Activated CD4-positive, alpha-beta memory T cell treated with anti-CD3 and anti-CD28 coated beads, Interleukin-2, amount 10 ng/mL, durations not matched to agents 7 days and 5 days (primary cell): ENCODE measurements at regions not wholly inside any gene's neighbourhood (a gene's known extent, or its start where the extent isn't known, plus 50 kb on each side); places are given as distances from the start of the nearest gene placed in this dataset.
"Not testable (repeated sequence)": the region's sequence is repeated elsewhere in the genome, so short reads cannot be mapped to it uniquely, and the experiment has no call there.

ENCODE experiments used
- CTCF ChIA-PET: fragments of 350-600 bp; sonication (Branson Sonifier 250); formaldehyde crosslinking; loops from one replicate; lab custom pipeline; 2021; ENCODE audit warnings: antibody characterized with exemption, inconsistent platforms; lab: Charles Lee
- POLR2A ChIA-PET: fragments of 350-600 bp; sonication (Branson Sonifier 250); formaldehyde crosslinking; loops from one replicate; lab custom pipeline; 2021; ENCODE audit warnings: antibody characterized with exemption; lab: Charles Lee
- DNase-seq: peaks from one replicate; pipeline ENCODE4 v3.0.0-alpha.2; 2020
- H3K27ac Mint-ChIP-seq: one replicate; pipeline ENCODE4 v1.8.0; 2021; ENCODE audit warnings: mild to moderate bottlenecking, mixed read lengths
- H3K27me3 Mint-ChIP-seq: one replicate; pipeline ENCODE4 v1.8.0; 2021; ENCODE audit warnings: mixed read lengths
- H3K36me3 Mint-ChIP-seq: one replicate; pipeline ENCODE4 v1.8.0; 2021; ENCODE audit warnings: low read depth, mixed read lengths
- H3K4me1 Mint-ChIP-seq: one replicate; pipeline ENCODE4 v1.8.0; 2021; ENCODE audit warnings: mixed read lengths
- H3K4me3 Mint-ChIP-seq: one replicate; pipeline ENCODE4 v1.8.0; 2021; ENCODE audit warnings: mild to moderate bottlenecking, mixed read lengths
- H3K9me3 Mint-ChIP-seq: one replicate; pipeline ENCODE4 v1.8.0; 2021; ENCODE audit warnings: mixed read lengths

DNA sequence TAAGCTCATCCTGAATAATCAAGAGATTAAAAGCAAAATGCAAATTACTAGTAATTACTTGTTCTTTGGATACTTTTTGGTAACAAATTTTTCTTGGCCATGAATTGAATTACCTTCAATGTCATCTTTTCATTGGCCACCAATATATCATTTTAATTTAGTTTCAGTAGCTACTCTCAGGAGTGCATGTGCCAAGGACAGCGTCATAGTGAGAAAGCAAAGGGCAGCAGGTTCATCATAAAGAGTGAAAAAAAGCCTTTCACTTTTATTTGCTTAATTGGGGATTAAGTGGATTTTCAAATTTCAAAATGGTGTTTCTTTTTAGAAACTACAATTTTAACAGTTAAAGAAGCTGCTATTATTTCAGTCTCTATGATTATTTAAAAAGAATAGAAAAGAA lies 815.2 kb downstream of the NR4A2 start:
- Mint-ChIP-seq H3K4me1 (no peaks in the 10 kb centered on the region), H3K4me3 (no peak overlapping the region), H3K27me3 (no peaks in the 10 kb centered on the region), H3K9me3 (no peaks in the 10 kb centered on the region), H3K27ac (no peak overlapping the region), H3K36me3 (no peaks in the 10 kb centered on the region)
- ChIA-PET POLR2A (no interaction called here), CTCF (no interaction called here)
- no peak for DNase-seq

DNA sequence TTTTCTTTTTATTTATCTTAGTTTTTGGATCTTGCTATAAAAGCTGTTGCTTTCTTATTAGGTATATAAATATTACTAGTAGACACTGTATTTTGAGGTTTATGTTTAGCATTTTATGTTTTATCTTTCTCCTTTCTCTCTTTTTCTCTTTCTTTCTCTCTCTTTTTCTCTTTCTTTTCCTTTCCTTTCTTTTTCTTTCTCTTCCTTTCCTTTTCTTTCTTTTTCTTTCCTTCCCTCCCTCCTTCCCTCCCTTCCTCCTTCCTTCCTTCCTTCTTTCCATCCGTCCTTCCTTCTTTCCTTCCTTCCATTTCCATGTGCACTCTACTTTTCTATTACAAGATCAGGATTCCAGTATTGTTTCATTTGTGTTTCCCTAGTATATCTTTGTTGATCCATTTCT lies 814.8 kb downstream of the KCNJ3 start:
- no peaks in the 10 kb centered on the region for H3K4me1 Mint-ChIP-seq

DNA sequence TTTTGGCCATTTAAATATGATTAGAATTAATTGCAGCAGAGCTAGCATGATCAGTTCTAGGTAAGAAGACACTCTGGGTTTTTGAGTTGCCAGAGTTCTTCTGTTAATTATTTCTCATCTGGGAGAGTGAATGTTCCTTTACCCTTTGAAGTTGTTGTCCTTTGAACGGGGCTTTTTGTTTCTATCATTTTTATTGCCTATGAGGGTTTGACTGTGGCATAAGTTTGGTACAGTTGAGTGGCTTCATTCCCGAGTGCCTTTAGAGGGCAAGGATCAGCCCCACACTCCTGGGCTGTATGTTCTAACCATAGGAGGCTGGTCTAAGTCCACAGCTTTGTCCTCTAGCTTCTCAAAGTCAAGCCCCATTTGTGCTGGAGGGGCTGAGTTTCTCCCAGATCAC lies 804.3 kb downstream of the KCNJ3 start:
- DNase-seq = no peak
- no peaks in the 10 kb centered on the region for H3K9me3 Mint-ChIP-seq
- H3K4me1 Mint-ChIP-seq = no peaks in the 10 kb centered on the region
- H3K27me3 Mint-ChIP-seq = no peaks in the 10 kb centered on the region
- POLR2A ChIA-PET = no interaction called here
- no peak overlapping the region for H3K27ac Mint-ChIP-seq
- no peak overlapping the region for H3K4me3 Mint-ChIP-seq
- CTCF ChIA-PET = no interaction called here
- H3K36me3 Mint-ChIP-seq = no peaks in the 10 kb centered on the region

More for the DNA sequence above, 814.8 kb downstream of the KCNJ3 start:
- ChIA-PET CTCF (no interaction called here), POLR2A (no interaction called here)
- Mint-ChIP-seq H3K4me3 (no peak overlapping the region), H3K9me3 (no peaks in the 10 kb centered on the region), H3K36me3 (no peaks in the 10 kb centered on the region), H3K27ac (no peak overlapping the region), H3K27me3 (no peaks in the 10 kb centered on the region)
- no peak for DNase-seq

DNA sequence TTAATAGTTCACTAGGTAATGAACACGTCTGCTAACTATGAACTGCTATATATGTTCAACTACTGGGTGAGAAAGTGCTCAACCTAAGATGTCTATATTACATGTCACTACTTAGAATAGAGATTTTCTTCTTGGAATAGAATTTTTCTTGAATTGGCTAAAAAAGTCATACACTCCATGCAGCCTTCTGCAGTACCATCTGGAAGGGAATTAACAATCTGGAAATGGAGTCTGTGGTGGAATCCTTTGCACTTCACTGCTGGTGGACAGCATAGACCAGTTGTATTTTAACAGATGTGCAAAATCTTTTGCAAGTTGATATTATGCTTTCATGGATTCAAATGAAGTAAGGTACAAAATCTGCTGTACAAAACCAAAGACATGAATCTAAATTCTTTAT lies 799.6 kb downstream of the KCNJ3 start:
- H3K4me3 Mint-ChIP-seq = no peak overlapping the region
- H3K27me3 Mint-ChIP-seq = no peaks in the 10 kb centered on the region
- no peak for DNase-seq
- CTCF ChIA-PET = no interaction called here
- H3K9me3 Mint-ChIP-seq = no peaks in the 10 kb centered on the region
- no peaks in the 10 kb centered on the region for H3K36me3 Mint-ChIP-seq
- no peaks in the 10 kb centered on the region for H3K4me1 Mint-ChIP-seq
- H3K27ac Mint-ChIP-seq = no peak overlapping the region
- POLR2A ChIA-PET = no interaction called here

DNA sequence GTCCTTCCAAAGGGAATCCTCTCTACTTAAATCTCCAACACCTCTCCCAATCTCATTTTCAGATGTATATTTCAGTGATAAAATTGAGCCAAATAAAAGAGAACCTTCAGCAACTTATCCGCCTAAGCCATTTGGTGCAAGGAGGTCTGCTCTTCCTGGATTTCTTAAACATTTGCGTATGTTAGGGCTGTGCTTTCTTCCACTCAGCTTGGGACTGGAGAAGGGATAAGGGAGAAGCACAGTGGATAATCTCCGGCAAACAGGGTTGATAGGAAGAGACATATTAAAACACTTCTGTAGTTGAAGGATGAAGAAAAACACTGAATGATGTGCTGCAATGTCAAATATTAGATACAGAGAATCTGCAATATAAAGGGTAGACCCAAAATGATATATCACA lies 796.2 kb downstream of the KCNJ3 start:
- no peak overlapping the region for H3K27ac Mint-ChIP-seq
- no peaks in the 10 kb centered on the region for H3K27me3 Mint-ChIP-seq
- CTCF ChIA-PET = no interaction called here
- DNase-seq = no peak
- H3K4me3 Mint-ChIP-seq = no peak overlapping the region
- POLR2A ChIA-PET = no interaction called here
- no peaks in the 10 kb centered on the region for H3K36me3 Mint-ChIP-seq
- no peaks in the 10 kb centered on the region for H3K4me1 Mint-ChIP-seq
- H3K9me3 Mint-ChIP-seq = no peaks in the 10 kb centered on the region

DNA sequence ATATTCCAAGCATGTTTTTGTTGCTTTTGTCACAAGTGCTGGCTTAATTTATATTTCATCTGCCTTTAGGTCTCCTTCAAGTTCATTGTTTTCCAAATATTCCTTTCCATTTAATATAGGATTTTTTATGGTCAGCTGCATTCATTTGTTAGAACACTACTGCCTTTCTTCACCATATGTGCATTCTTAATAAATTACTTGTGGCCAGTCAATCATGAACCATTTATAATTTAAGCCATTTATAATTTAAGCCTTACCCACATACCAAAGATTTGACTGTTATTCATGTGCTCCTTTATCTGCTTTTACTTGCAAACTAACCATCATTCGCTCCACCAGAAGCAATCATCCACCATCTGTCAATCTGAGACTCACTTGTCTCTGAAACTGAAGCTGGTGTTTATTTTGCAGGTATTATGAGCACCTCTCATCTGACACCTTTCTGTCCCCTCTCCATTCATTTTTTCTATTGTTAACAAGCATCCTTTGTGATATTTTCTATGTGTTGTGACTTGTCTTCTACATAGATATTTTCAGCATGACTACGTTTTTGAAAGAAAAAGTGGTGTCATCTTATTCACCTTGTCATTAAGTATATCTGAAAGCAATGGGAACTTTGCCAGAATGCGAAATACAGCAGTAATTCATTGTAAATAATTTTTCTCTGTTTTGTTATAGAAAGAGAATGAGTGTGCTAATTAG lies 786.8 kb downstream of the KCNJ3 start:
- no peak for DNase-seq

DNA sequence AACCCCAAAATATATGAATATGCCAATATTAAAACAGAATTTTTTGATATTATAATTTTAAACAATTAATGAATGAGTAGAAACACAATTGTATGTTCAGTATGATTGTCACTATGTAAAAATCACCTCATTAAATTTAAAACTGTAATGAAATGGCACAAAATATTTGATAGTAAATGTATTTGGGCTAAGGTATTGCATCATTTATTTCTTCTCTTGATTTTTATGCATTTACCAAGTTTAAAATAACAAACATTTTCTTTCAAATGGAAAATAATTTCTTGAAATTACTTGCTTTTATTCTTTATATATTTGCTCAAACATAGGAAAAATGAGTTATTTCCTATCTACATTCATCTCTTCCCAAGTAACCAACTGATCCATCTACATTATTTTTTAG lies 782.6 kb downstream of the KCNJ3 start:
- no peak overlapping the region for H3K27ac Mint-ChIP-seq
- H3K27me3 Mint-ChIP-seq = no peaks in the 10 kb centered on the region
- no peaks in the 10 kb centered on the region for H3K9me3 Mint-ChIP-seq
- no peaks in the 10 kb centered on the region for H3K36me3 Mint-ChIP-seq
- no peaks in the 10 kb centered on the region for H3K4me1 Mint-ChIP-seq
- H3K4me3 Mint-ChIP-seq = no peak overlapping the region
- CTCF ChIA-PET = no interaction called here
- DNase-seq = no peak
- POLR2A ChIA-PET = no interaction called here

More for the DNA sequence above, 786.8 kb downstream of the KCNJ3 start:
- no peak overlapping the region for H3K27ac Mint-ChIP-seq
- no peak overlapping the region for H3K4me3 Mint-ChIP-seq
- H3K9me3 Mint-ChIP-seq = no peaks in the 10 kb centered on the region
- no peaks in the 10 kb centered on the region for H3K4me1 Mint-ChIP-seq
- H3K36me3 Mint-ChIP-seq = no peaks in the 10 kb centered on the region
- no peaks in the 10 kb centered on the region for H3K27me3 Mint-ChIP-seq
- ChIA-PET CTCF (no interaction called here), POLR2A (no interaction called here)

DNA sequence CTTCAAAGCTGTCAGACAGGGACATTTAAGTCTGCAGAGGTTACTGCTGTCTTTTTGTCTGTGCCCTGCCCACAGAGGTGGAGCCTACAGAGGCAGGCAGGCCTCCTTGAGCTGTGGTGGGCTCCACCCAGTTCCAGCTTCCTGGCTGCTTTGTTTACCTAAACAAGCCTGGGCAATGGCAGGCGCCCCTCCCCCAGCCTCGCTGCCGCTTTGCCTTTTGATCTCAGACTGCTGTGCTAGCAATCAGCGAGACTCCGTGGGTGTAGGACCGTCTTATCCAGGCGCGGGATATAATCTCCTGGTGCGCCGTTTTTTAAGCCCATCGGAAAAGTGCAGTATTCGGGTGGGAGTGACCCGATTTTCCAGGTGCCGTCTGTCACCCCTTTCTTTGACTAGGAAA lies 773.5 kb downstream of the KCNJ3 start:
- not testable (repeated sequence) for H3K4me3 Mint-ChIP-seq, H3K36me3 Mint-ChIP-seq

DNA sequence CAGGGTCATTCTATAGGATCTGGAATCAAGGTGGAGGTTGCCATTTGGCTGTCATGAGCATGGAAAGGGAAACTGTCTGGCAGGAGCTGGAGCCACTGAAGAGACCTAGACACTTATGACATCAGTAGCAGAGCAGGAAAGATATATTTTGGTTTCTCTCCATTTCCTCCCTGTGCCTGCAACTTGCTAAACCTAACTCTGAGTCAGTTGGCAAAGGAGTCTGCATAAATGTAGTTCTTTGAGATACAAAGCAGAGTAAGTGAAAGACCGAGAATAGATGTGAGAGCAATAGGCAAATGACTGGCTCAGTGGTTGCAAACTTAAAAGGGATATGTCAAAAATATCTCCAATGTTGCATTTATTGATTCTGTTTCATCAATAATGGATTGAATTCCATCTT lies 757.7 kb downstream of the KCNJ3 start:
- DNase-seq = no peak
- ChIA-PET POLR2A (no interaction called here), CTCF (no interaction called here)
- no peak overlapping the region for H3K27ac Mint-ChIP-seq
- H3K27me3 Mint-ChIP-seq = no peaks in the 10 kb centered on the region
- H3K36me3 Mint-ChIP-seq = no peaks in the 10 kb centered on the region
- H3K4me3 Mint-ChIP-seq = no peak overlapping the region
- no peaks in the 10 kb centered on the region for H3K4me1 Mint-ChIP-seq
- H3K9me3 Mint-ChIP-seq = no peaks in the 10 kb centered on the region

More for the DNA sequence above, 773.5 kb downstream of the KCNJ3 start:
- H3K27me3 Mint-ChIP-seq, DNase-seq, CTCF ChIA-PET, H3K9me3 Mint-ChIP-seq, POLR2A ChIA-PET, H3K27ac Mint-ChIP-seq, H3K4me1 Mint-ChIP-seq: not testable (repeated sequence)

DNA sequence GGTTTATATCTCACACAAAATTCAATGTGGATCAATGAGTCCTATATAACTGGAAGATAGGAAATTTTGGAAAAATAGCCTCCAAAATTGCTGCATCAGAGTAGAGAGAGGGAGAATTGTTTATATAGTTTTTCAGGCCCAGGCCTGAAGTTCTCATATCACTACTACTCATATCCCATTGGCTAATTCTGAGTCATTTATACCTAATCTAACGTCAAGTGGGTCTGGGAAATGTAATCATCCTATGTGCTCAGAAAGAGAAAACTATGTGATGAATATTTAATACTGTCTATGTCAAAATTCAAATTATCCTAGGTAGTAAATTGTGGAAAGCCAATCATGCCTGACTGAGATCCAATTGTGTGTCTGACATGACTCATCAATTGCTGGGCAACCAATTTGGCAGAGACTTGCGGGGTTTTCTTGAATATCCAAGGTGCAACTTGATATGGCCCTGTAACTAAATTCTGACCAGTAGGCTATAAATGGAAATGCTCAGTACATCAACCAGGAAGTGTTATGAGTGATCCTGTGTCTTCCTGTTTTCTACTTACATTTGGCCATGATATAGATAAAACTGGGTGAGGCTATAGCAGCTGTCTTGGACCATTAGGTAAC lies 744.4 kb downstream of the KCNJ3 start:
- Mint-ChIP-seq H3K4me3 (no peak overlapping the region), H3K36me3 (no peaks in the 10 kb centered on the region), H3K9me3 (peaks cover 4% of the 10 kb centered on the region), H3K4me1 (no peaks in the 10 kb centered on the region), H3K27ac (no peak overlapping the region), H3K27me3 (no peaks in the 10 kb centered on the region)
- no peak for DNase-seq
- ChIA-PET POLR2A (no interaction called here), CTCF (no interaction called here)

DNA sequence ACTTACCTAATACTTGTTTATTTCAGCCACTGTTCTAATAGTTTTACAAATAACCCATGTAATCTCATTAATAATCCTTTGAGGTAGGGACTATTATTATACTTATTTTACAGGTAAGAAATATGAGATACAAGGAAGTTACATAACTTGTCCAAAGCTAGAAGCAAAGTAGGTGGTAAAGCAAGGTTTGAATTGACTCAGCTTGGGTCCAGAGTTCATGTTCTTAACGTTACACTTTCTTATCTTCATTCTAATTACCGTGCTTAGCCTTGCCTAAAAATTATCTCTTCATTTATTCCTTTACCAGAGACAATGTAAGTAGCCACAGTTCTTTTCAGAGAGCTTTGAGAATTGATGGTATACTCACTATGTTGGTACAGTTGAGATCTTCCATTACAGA lies 743.6 kb downstream of the KCNJ3 start:
- DNase-seq = no peak
- H3K27ac Mint-ChIP-seq = no peak overlapping the region
- no peak overlapping the region for H3K4me3 Mint-ChIP-seq
- no peaks in the 10 kb centered on the region for H3K36me3 Mint-ChIP-seq
- H3K4me1 Mint-ChIP-seq = no peaks in the 10 kb centered on the region
- CTCF ChIA-PET = no interaction called here
- H3K9me3 Mint-ChIP-seq = peaks cover 4% of the 10 kb centered on the region
- H3K27me3 Mint-ChIP-seq = no peaks in the 10 kb centered on the region
- POLR2A ChIA-PET = no interaction called here

DNA sequence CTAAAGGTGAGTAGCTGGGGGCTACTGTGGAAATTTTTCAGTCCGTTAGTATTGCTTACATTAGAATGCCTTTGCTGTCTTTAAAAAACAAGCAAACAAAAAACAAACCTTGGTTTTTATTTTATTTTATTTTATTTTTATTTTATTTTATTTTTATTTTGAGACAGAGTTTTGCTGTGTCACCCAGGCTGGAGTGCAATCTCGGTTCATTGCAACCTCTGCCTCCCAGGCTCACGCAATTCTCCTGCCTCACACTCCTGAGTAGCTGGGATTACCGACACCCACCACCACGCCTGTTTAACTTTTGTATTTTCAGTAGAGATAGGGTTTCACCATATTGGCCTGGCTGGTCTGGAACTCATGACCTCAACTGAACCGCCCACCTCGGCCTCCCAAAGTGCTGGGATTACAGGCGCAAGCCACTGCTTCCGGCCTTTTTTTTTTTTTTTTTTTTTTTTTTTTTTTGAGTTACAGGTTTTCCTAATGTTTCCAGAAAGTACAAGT lies 732.6 kb downstream of the KCNJ3 start:
- DNase-seq = no peak
- Mint-ChIP-seq H3K4me3 (no peak overlapping the region), H3K4me1 (no peaks in the 10 kb centered on the region), H3K27me3 (no peaks in the 10 kb centered on the region), H3K9me3 (no peaks in the 10 kb centered on the region), H3K36me3 (no peaks in the 10 kb centered on the region), H3K27ac (no peak overlapping the region)
- CTCF ChIA-PET = no interaction called here
- POLR2A ChIA-PET = no interaction called here

DNA sequence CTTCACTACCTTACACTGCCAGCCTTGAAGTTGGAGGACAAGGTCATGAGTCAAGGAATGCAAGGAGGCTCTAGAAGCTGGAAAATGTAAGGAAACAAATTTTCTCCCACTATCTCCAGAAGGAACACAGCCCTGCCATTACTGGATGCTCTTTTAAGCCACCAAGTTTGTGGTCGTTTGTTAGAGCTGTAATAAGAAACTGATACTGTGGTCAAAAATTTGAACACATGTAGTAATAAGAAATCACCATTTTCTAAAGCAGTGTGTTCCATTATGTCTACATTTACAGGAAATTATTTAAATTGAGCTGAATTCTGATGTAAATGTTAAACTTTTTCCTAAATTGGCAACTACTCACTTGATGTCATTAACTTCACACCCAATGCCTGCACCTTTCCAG lies 729.0 kb downstream of the KCNJ3 start:
- Mint-ChIP-seq H3K27me3 (no peaks in the 10 kb centered on the region), H3K36me3 (no peaks in the 10 kb centered on the region), H3K27ac (no peak overlapping the region), H3K4me1 (no peaks in the 10 kb centered on the region), H3K4me3 (no peak overlapping the region), H3K9me3 (no peaks in the 10 kb centered on the region)
- ChIA-PET CTCF (no interaction called here), POLR2A (no interaction called here)
- no peak for DNase-seq

DNA sequence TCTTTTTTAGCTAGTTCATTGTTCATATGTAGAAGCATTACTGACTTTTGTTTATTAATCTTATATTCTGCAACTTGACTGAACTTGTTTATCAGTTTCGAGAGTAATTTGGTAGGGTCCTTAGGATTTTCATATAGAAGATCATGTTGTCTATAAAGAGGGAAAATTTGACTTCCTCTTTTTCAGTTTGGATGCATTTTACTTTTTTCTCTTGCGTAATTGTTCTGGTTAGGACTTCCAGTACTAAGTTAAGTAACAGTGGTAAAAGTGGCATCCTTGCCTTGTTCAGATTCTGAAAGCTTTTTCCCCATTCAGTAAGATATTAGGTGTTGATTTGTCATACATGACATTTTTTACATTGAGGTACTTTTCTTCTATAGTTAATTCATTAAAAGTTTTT lies 726.0 kb downstream of the KCNJ3 start:
- Mint-ChIP-seq H3K4me1 (no peaks in the 10 kb centered on the region), H3K36me3 (no peaks in the 10 kb centered on the region), H3K27ac (no peak overlapping the region)

More for the DNA sequence above, 726.0 kb downstream of the KCNJ3 start:
- Mint-ChIP-seq H3K27me3 (no peaks in the 10 kb centered on the region), H3K4me3 (no peak overlapping the region), H3K9me3 (no peaks in the 10 kb centered on the region)
- POLR2A ChIA-PET = no interaction called here
- CTCF ChIA-PET = no interaction called here
- no peak for DNase-seq
